ENCODE measurements at regions not wholly inside any gene's neighbourhood (a gene's known extent, or its start where the extent isn't known, plus 50 kb on each side); places are given as distances from the start of the nearest gene placed in this dataset.

GRCh38 chr11:42646959-42647358, 664.8 kb upstream of the API5 start:
- Histone ChIP-seq H4K20me1 (ENCODE audit: insufficient read depth, low read length) (no peaks in the 10 kb centered on the region), H3K4me1 (ENCODE audit: insufficient read depth, low read length) (no peaks in the 10 kb centered on the region), H3K36me3 (replicated peaks in 1 of 2; ENCODE audit: control insufficient read depth in 1 of 2, insufficient read depth in 2 of 2, low read length in 2 of 2) (no peaks in the 10 kb centered on the region), H3K79me2 (ENCODE audit: insufficient read depth, low read length) (no peaks in the 10 kb centered on the region), H3K4me2 (ENCODE audit: low read depth, low read length) (no peak overlapping the region), H3K27ac (ENCODE audit: extremely low read length, insufficient read depth, low read length) (no peak overlapping the region), H2AFZ (ENCODE audit: low read length) (no peak overlapping the region), H3K4me3 (replicated peaks in 1 of 3; ENCODE audit: insufficient read depth in 1 of 3, low read depth in 2 of 3, low read length in 3 of 3) (no peak overlapping the region), H3K27me3 (ENCODE audit: control insufficient read depth in 1 of 2, insufficient read depth in 2 of 2, low read length in 2 of 2) (no peaks in the 10 kb centered on the region), H3K9ac (ENCODE audit: insufficient read depth, low read depth, low read length) (no peak overlapping the region), H3K9me3 (ENCODE audit: low read length) (no peaks in the 10 kb centered on the region)
- ChIA-PET POLR2A (no interaction called here), CTCF (ENCODE audit: low intra/inter-chr PET ratio, low total read pairs) (no interaction called here)
- 0% methylated on average over 1 of the region's 1 CpG for WGBS (ENCODE audit: low lambda C conversion rate)
- in situ Hi-C loops (cut with HindIII; ENCODE audit: extremely low pct_ligation_motif_present, low pct_unique_long_range_greater_than_20kb) (no loop called here), intact Hi-C loops (cut with micrococcal nuclease; ENCODE audit: unreplicated experiment) (no loop called here)
- DNase-seq (ENCODE audit: low spot score) (no peak), ATAC-seq (no peak), FAIRE-seq (no peak)
- TF ChIP-seq KAT7 (CRISPR knock-in tag; IDR thresholded peaks at IDR 0.05; ENCODE audit: borderline replicate concordance), result no peak
- no peak for TF ChIP-seq FOSL2 (CRISPR knock-in tag; IDR thresholded peaks at IDR 0.05)
- no peak for TF ChIP-seq ZNF547 (CRISPR knock-in tag; IDR thresholded peaks at IDR 0.05)
- TF ChIP-seq RFXAP (CRISPR knock-in tag; IDR thresholded peaks at IDR 0.05; ENCODE audit: borderline replicate concordance), result no peak
- no peak for TF ChIP-seq ZNF160 (CRISPR knock-in tag; IDR thresholded peaks at IDR 0.05)
- no peak for TF ChIP-seq DDIT3 (CRISPR knock-in tag; IDR thresholded peaks at IDR 0.05)
- BruUV-seq (replicated peaks), result no TSS peak

GRCh38 chr11:42647993-42648392, 663.8 kb upstream of the API5 start:
- 15% methylated on average over 3 of the region's 3 CpGs for WGBS (ENCODE audit: low lambda C conversion rate)
- POLR2A ChIA-PET, result no interaction called here
- FAIRE-seq (no peak), ATAC-seq (no peak), DNase-seq (ENCODE audit: low spot score) (no peak)
- H3K36me3 ChIP-seq (replicated peaks in 1 of 2; ENCODE audit: control insufficient read depth in 1 of 2, insufficient read depth in 2 of 2, low read length in 2 of 2), result no peaks in the 10 kb centered on the region
- in situ Hi-C loops (cut with HindIII; ENCODE audit: extremely low pct_ligation_motif_present, low pct_unique_long_range_greater_than_20kb) (no loop called here), intact Hi-C loops (cut with micrococcal nuclease; ENCODE audit: unreplicated experiment) (no loop called here)
- H4K20me1 ChIP-seq (ENCODE audit: insufficient read depth, low read length), result no peaks in the 10 kb centered on the region
- H2AFZ ChIP-seq (ENCODE audit: low read length), result no peak overlapping the region
- BruUV-seq (replicated peaks), result no TSS peak
- no peak overlapping the region for H3K4me2 ChIP-seq (ENCODE audit: low read depth, low read length)
- no peak overlapping the region for H3K4me3 ChIP-seq (replicated peaks in 1 of 3; ENCODE audit: insufficient read depth in 1 of 3, low read depth in 2 of 3, low read length in 3 of 3)
- no peaks in the 10 kb centered on the region for H3K9me3 ChIP-seq (ENCODE audit: low read length)
- CTCF ChIA-PET (ENCODE audit: low intra/inter-chr PET ratio, low total read pairs), result no interaction called here
- no peaks in the 10 kb centered on the region for H3K4me1 ChIP-seq (ENCODE audit: insufficient read depth, low read length)
- H3K79me2 ChIP-seq (ENCODE audit: insufficient read depth, low read length), result no peaks in the 10 kb centered on the region
- no peaks in the 10 kb centered on the region for H3K27me3 ChIP-seq (ENCODE audit: control insufficient read depth in 1 of 2, insufficient read depth in 2 of 2, low read length in 2 of 2)
- no peak overlapping the region for H3K27ac ChIP-seq (ENCODE audit: extremely low read length, insufficient read depth, low read length)
- H3K9ac ChIP-seq (ENCODE audit: insufficient read depth, low read depth, low read length), result no peak overlapping the region
- TF ChIP-seq PBX2 (CRISPR knock-in tag; IDR thresholded peaks at IDR 0.05), result no peak
- TF ChIP-seq MTF1 (CRISPR knock-in tag; IDR thresholded peaks at IDR 0.05), result no peak
- TF ChIP-seq ZNF772 (CRISPR knock-in tag; IDR thresholded peaks at IDR 0.05), result no peak
- TF ChIP-seq ZNF510 (CRISPR knock-in tag; IDR thresholded peaks at IDR 0.05; ENCODE audit: low read depth), result no peak
- no peak for TF ChIP-seq ZNF33A (CRISPR knock-in tag; IDR thresholded peaks at IDR 0.05; ENCODE audit: borderline replicate concordance)
- TF ChIP-seq SATB2 (CRISPR knock-in tag; IDR thresholded peaks at IDR 0.05), result no peak
- TF ChIP-seq ZNF747 (CRISPR knock-in tag; IDR thresholded peaks at IDR 0.05; ENCODE audit: borderline replicate concordance), result no peak
- no peak for TF ChIP-seq FLYWCH1 (CRISPR knock-in tag; IDR thresholded peaks at IDR 0.05)
- no peak for TF ChIP-seq ZNF781 (CRISPR knock-in tag; IDR thresholded peaks at IDR 0.05; ENCODE audit: borderline replicate concordance, not compliant biosample characterization)
- TF ChIP-seq MLX (CRISPR knock-in tag; IDR thresholded peaks at IDR 0.05), result no peak
- TF ChIP-seq ZNF740 (CRISPR knock-in tag; IDR thresholded peaks at IDR 0.05), result no peak
- no peak for TF ChIP-seq LCORL (IDR thresholded peaks at IDR 0.05)
- no peak for TF ChIP-seq LCORL (CRISPR knock-in tag; IDR thresholded peaks at IDR 0.05)
- no peak for TF ChIP-seq TOPORS (CRISPR knock-in tag; IDR thresholded peaks at IDR 0.05)
- no peak for TF ChIP-seq ZNF17 (CRISPR knock-in tag; IDR thresholded peaks at IDR 0.05)
